Left lung (tissue), 4 donors: ENCODE measurements at regions not wholly inside any gene's neighbourhood (a gene's known extent, or its start where the extent isn't known, plus 50 kb on each side); places are given as distances from the start of the nearest gene placed in this dataset.

Experiments used
- ATAC-seq: fragments of 200-7000 bp; cut with Tn5 transposase; one replicate; pipeline ENCODE4 v1.9.1; 2020; ENCODE audit warnings: moderate library complexity
- DNase-seq, 4 donors: peaks; one replicate each; pipeline ENCODE4 v3.0.0-alpha.2; 2013 to 2020
- H3K27ac ChIP-seq, 2 donors: fragments of 200-600 bp; sonication (generic) in 1 of 2; one replicate each; pipeline versions ENCODE4 v1.5.0 to v1.8.0; 2020 to 2021
- H3K27me3 ChIP-seq, 2 donors: fragments of 200-600 bp; sonication (generic) in 1 of 2; one replicate each; pipeline versions ENCODE4 v1.5.0 to v1.8.0; 2020 to 2021
- H3K36me3 ChIP-seq, 2 donors: fragments of 200-600 bp; sonication (generic) in 1 of 2; one replicate each; pipeline versions ENCODE4 v1.5.0 to v1.8.0; 2020 to 2021
- H3K4me1 ChIP-seq, 2 donors: fragments of 200-600 bp; one replicate each; pipeline ENCODE4 v1.8.0; 2021
- H3K4me3 ChIP-seq, 2 donors: fragments of 200-600 bp; sonication (generic) in 1 of 2; one replicate each; pipeline versions ENCODE4 v1.5.0 to v1.8.0; 2020 to 2021; ENCODE audit warnings: mild to moderate bottlenecking in 1 of 2
- H3K9me3 ChIP-seq, 2 donors: fragments of 200-600 bp; sonication (generic) in 1 of 2; one replicate each; pipeline versions ENCODE4 v1.5.0 to v1.8.0; 2020 to 2021
- intact Hi-C, 2 donors: fragments of 100-400 bp; cut with DNase I; formaldehyde crosslinking; loops; one replicate each; pipeline versions ENCODE4 v1.11.2 to v1.14.2; 2022
- TF ChIP-seq, protein P1 (sequence below), 2 donors: fragments of 200-600 bp; sonication (generic) in 1 of 2; IDR thresholded peaks; one replicate each; pipeline versions ENCODE4 v1.5.0 to v1.8.0; 2021; ENCODE audit warnings: antibody characterized with exemption in 2 of 2
- donor health status: DM: no; HTN: yes; CAD: no.
- donor health status: DM: no; HTN: no; CAD: no.

DNA sequence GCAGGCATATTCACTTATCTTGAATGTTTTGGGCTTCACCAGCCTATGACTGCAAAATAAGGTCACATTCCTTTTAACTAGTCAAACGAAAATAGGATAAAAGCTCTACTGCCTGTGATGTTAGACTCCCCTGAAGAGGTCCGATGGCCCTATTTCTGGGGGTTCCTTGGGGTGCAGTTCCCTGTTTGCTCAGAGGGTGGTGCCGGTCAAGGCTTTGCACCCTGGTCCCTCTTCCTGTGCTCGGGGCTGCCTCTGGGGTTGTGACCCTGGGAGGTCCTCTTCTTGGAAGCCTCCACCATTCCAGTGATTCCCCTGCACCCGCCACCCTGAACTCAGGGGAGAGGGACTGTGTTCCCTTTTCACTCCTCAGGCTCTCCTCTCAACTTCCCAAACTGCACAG, 86.7 kb upstream of the ANKRD34C start:
- TF ChIP-seq, protein P1, sequence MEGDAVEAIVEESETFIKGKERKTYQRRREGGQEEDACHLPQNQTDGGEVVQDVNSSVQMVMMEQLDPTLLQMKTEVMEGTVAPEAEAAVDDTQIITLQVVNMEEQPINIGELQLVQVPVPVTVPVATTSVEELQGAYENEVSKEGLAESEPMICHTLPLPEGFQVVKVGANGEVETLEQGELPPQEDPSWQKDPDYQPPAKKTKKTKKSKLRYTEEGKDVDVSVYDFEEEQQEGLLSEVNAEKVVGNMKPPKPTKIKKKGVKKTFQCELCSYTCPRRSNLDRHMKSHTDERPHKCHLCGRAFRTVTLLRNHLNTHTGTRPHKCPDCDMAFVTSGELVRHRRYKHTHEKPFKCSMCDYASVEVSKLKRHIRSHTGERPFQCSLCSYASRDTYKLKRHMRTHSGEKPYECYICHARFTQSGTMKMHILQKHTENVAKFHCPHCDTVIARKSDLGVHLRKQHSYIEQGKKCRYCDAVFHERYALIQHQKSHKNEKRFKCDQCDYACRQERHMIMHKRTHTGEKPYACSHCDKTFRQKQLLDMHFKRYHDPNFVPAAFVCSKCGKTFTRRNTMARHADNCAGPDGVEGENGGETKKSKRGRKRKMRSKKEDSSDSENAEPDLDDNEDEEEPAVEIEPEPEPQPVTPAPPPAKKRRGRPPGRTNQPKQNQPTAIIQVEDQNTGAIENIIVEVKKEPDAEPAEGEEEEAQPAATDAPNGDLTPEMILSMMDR (IDR thresholded peaks at IDR 0.05), result no peak
- Histone ChIP-seq H3K9me3 (no peaks in the 10 kb centered on the region), H3K4me3 (no peak overlapping the region), H3K4me1 (no peaks in the 10 kb centered on the region), H3K27ac (no peak overlapping the region), H3K36me3 (no peaks in the 10 kb centered on the region), H3K27me3 (peaks cover 0 to 60% of the 10 kb centered on the region in 2 donors)
- intact Hi-C loops, result no loop called here
- DNase-seq (no peak), ATAC-seq (no peak)

DNA sequence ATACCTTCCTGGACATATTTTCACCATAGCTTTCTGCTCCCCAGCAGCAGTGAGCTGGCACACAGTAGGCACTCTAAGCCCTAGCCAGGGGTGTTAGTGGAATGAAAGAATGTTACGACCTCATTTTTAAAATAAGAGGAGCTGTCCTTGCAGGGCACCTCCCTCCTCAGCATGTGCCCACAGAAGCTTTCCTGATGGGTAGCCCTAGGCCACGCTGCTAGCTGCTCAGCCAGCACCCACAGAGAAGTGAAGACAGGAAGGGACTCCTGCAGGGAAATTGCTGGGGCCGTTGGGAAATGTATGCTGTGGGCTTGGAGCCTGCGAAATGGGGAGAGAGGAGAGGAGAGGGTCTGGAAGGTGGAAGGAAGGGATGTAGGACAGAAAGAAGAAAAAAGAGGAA, 87.3 kb upstream of the ANKRD34C start:
- TF ChIP-seq, protein P1 (IDR thresholded peaks at IDR 0.05), result no peak
- Histone ChIP-seq H3K4me3 (no peak overlapping the region), H3K9me3 (no peaks in the 10 kb centered on the region), H3K4me1 (no peaks in the 10 kb centered on the region), H3K27me3 (peaks cover 0 to 60% of the 10 kb centered on the region in 2 donors), H3K27ac (no peak overlapping the region), H3K36me3 (no peaks in the 10 kb centered on the region)
- DNase-seq (no peak), ATAC-seq (no peak)
- intact Hi-C loops, result no loop called here

DNA sequence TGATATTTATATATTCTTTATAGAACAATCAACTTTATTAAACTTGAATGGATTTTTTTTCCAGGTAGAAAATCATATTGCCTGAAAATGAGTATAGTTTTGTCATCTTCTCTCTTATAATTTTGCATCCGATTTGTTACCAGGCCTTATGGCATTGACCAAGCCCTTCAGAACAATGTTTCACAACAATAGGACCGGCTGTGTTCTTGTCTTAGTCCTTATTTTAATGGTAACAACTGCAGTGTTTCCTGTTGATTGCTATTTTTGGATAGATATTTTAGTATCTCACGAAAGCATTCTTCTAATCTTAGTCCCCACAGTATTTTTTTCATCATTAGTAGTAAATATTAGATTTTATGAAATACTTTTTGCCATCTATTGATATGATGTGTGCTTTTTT, 88.1 kb upstream of the ANKRD34C start:
- Histone ChIP-seq H3K9me3 (no peaks in the 10 kb centered on the region), H3K4me1 (no peaks in the 10 kb centered on the region), H3K27ac (no peak overlapping the region), H3K36me3 (no peaks in the 10 kb centered on the region), H3K4me3 (no peak overlapping the region), H3K27me3 (peaks cover 0 to 60% of the 10 kb centered on the region in 2 donors)
- DNase-seq (no peak), ATAC-seq (no peak)
- TF ChIP-seq, protein P1 (IDR thresholded peaks at IDR 0.05), result no peak
- intact Hi-C loops, result no loop called here

DNA sequence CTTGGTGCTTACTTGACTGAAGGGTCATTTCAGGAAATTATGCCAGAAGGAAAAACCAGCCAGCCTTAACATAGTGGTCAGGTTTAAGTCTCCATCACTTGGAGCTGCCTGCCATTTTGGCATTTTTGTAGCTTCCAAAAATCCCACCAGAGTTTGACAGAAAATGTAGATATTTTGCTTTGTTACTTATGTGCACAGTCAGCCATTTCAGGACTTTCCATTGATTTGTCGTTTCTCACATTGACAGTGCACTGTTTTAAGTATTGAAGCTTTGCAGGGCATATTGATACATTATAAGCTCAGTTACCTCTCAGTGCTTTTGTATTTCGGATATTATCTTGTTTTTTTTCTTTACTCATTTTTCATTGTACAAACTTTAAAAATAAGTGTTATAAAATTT, 89.0 kb upstream of the ANKRD34C start:
- ATAC-seq (no peak), DNase-seq (no peak)
- Histone ChIP-seq H3K27ac (no peak overlapping the region), H3K9me3 (no peaks in the 10 kb centered on the region), H3K4me1 (no peaks in the 10 kb centered on the region), H3K36me3 (no peaks in the 10 kb centered on the region), H3K27me3 (peaks cover 0 to 56% of the 10 kb centered on the region in 2 donors), H3K4me3 (no peak overlapping the region)
- TF ChIP-seq, protein P1 (IDR thresholded peaks at IDR 0.05), result no peak
- intact Hi-C loops, result no loop called here

DNA sequence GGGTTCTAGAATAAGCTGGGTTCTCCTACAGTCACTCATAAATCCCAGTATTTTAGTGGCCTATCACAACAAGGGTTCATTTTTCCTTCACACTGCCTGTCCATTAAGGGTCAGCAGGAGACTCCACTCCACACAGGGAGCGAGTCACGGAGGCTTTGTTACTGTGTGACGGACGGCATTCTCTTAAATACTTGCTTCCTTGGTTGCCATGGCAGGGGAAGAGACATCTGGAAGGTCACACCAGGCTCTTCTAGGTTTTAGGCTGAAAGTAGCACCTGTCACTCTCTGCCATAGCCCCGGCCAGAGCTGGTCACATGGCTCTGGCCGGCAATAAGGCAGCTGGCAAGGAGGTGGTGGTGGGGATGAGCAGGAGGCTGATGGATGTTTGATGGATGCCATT, 89.4 kb upstream of the ANKRD34C start:
- ATAC-seq (no peak), DNase-seq (no peak)
- Histone ChIP-seq H3K27me3 (peaks cover 0 to 56% of the 10 kb centered on the region in 2 donors), H3K36me3 (no peaks in the 10 kb centered on the region), H3K27ac (no peak overlapping the region), H3K4me3 (no peak overlapping the region), H3K9me3 (no peaks in the 10 kb centered on the region), H3K4me1 (no peaks in the 10 kb centered on the region)
- intact Hi-C loops, result no loop called here
- TF ChIP-seq, protein P1 (IDR thresholded peaks at IDR 0.05), result no peak
